A673 (cell line): ENCODE measurements at regions not wholly inside any gene's neighbourhood (a gene's known extent, or its start where the extent isn't known, plus 50 kb on each side); places are given as distances from the start of the nearest gene placed in this dataset.

Experiments
- CTCF ChIP-seq: fragments of 300-800, 200-600 bp; sonication (generic); conservative IDR thresholded peaks from 2 replicates; pipeline ENCODE4 v1.5.1; 2017; ENCODE audit warnings: low read depth, mild to moderate bottlenecking, antibody characterized with exemption, low read length, moderate library complexity, mixed read lengths
- EZH2 ChIP-seq: fragments of 200-600 bp; sonication (generic); IDR thresholded peaks from 2 replicates; pipeline ENCODE4 v1.6.1; 2017; ENCODE audit warnings: borderline replicate concordance, low read depth, mild to moderate bottlenecking, mixed read lengths, antibody characterized with exemption, low read length; ENCODE audit not compliant: poor library complexity, severe bottlenecking

- TF ChIP-seq CTCF: no peak
- no peak for TF ChIP-seq EZH2
Observed at GRCh38 chr3:153072382-153072781, 89.6 kb upstream of the RAP2B start.
